ENCODE measurements at regions not wholly inside any gene's neighbourhood (a gene's known extent, or its start where the extent isn't known, plus 50 kb on each side); places are given as distances from the start of the nearest gene placed in this dataset.

GRCh38 chr13:109389892-109390345, 396.5 kb downstream of the IRS2 start:
- H3K36me3 Mint-ChIP-seq (ENCODE audit: low read depth): no peaks in the 10 kb centered on the region
- H3K27me3 Mint-ChIP-seq (ENCODE audit: low read depth): no peaks in the 10 kb centered on the region
- no peak for TF ChIP-seq CTCF (IDR thresholded peaks at IDR 0.05; ENCODE audit: unreplicated experiment in 3 of 3)
- H3K27ac Mint-ChIP-seq: no peak overlapping the region
- H3K4me3 Mint-ChIP-seq: no peak overlapping the region
- no peaks in the 10 kb centered on the region for H3K9me3 Mint-ChIP-seq
- no peaks in the 10 kb centered on the region for H3K4me1 Mint-ChIP-seq

GRCh38 chr13:109389456-109389855, 396.9 kb downstream of the IRS2 start:
- H3K4me1 Mint-ChIP-seq: no peaks in the 10 kb centered on the region
- no peak overlapping the region for H3K4me3 Mint-ChIP-seq
- no peaks in the 10 kb centered on the region for H3K36me3 Mint-ChIP-seq (ENCODE audit: low read depth)
- no peak for TF ChIP-seq CTCF (IDR thresholded peaks at IDR 0.05; ENCODE audit: unreplicated experiment in 3 of 3)
- no peaks in the 10 kb centered on the region for H3K9me3 Mint-ChIP-seq
- no peak overlapping the region for H3K27ac Mint-ChIP-seq
- H3K27me3 Mint-ChIP-seq (ENCODE audit: low read depth): no peaks in the 10 kb centered on the region

GRCh38 chr13:109387471-109387870, 398.9 kb downstream of the IRS2 start:
- H3K36me3 Mint-ChIP-seq (ENCODE audit: low read depth): no peaks in the 10 kb centered on the region
- no peak overlapping the region for H3K4me3 Mint-ChIP-seq
- no peaks in the 10 kb centered on the region for H3K27me3 Mint-ChIP-seq (ENCODE audit: low read depth)
- H3K27ac Mint-ChIP-seq: no peak overlapping the region
- H3K9me3 Mint-ChIP-seq: no peaks in the 10 kb centered on the region
- no peaks in the 10 kb centered on the region for H3K4me1 Mint-ChIP-seq
- TF ChIP-seq CTCF (IDR thresholded peaks at IDR 0.05; ENCODE audit: unreplicated experiment in 3 of 3): no peak

- H3K36me3 Mint-ChIP-seq (ENCODE audit: low read depth): no peaks in the 10 kb centered on the region
- no peaks in the 10 kb centered on the region for H3K27me3 Mint-ChIP-seq (ENCODE audit: low read depth)
- H3K27ac Mint-ChIP-seq: no peak overlapping the region
- TF ChIP-seq CTCF (IDR thresholded peaks at IDR 0.05; ENCODE audit: unreplicated experiment in 3 of 3): no peak
- H3K4me3 Mint-ChIP-seq: no peak overlapping the region
- no peaks in the 10 kb centered on the region for H3K9me3 Mint-ChIP-seq
- H3K4me1 Mint-ChIP-seq: no peaks in the 10 kb centered on the region
These were observed 401.2 kb downstream of the IRS2 start for GRCh38 chr13:109385242-109385560.

- H3K36me3 Mint-ChIP-seq (ENCODE audit: low read depth): no peaks in the 10 kb centered on the region
- no peaks in the 10 kb centered on the region for H3K9me3 Mint-ChIP-seq
- no peaks in the 10 kb centered on the region for H3K27me3 Mint-ChIP-seq (ENCODE audit: low read depth)
- no peaks in the 10 kb centered on the region for H3K4me1 Mint-ChIP-seq
- no peak overlapping the region for H3K4me3 Mint-ChIP-seq
- H3K27ac Mint-ChIP-seq: no peak overlapping the region
- TF ChIP-seq CTCF (IDR thresholded peaks at IDR 0.05; ENCODE audit: unreplicated experiment in 3 of 3): no peak
These were observed 401.7 kb downstream of the IRS2 start for GRCh38 chr13:109384491-109385241.

- no peaks in the 10 kb centered on the region for H3K9me3 Mint-ChIP-seq
- H3K36me3 Mint-ChIP-seq (ENCODE audit: low read depth): no peaks in the 10 kb centered on the region
- no peak overlapping the region for H3K4me3 Mint-ChIP-seq
- no peak for TF ChIP-seq CTCF (IDR thresholded peaks at IDR 0.05; ENCODE audit: unreplicated experiment in 3 of 3)
- H3K27me3 Mint-ChIP-seq (ENCODE audit: low read depth): no peaks in the 10 kb centered on the region
- H3K27ac Mint-ChIP-seq: no peak overlapping the region
- no peaks in the 10 kb centered on the region for H3K4me1 Mint-ChIP-seq
These were observed 402.7 kb downstream of the IRS2 start for GRCh38 chr13:109383683-109384082.
